ENCODE measurements at regions not wholly inside any gene's neighbourhood (a gene's known extent, or its start where the extent isn't known, plus 50 kb on each side); places are given as distances from the start of the nearest gene placed in this dataset.

- no peak for DNase-seq (ENCODE audit: low read depth in 1 of 2, low spot score in 1 of 2)
Observed at GRCh38 chr7:155178096-155178495, 108.0 kb downstream of the HTR5A start.

GRCh38 chr7:155181768-155182167 is 111.6 kb downstream of the HTR5A start:
- DNase-seq (ENCODE audit: low read depth in 1 of 2, low spot score in 1 of 2): no peak

- no peak for DNase-seq (ENCODE audit: low read depth in 1 of 2, low spot score in 1 of 2)
Observed at GRCh38 chr7:155182406-155182970, 112.4 kb downstream of the HTR5A start.

GRCh38 chr7:155183655-155184054 is 113.5 kb downstream of the HTR5A start:
- DNase-seq (ENCODE audit: low read depth in 1 of 2, low spot score in 1 of 2): no peak

- no peak for DNase-seq (ENCODE audit: low read depth in 1 of 2, low spot score in 1 of 2)
Observed at GRCh38 chr7:155184923-155185322, 112.8 kb upstream of the INSIG1 start.

GRCh38 chr7:155187061-155187785 is 110.5 kb upstream of the INSIG1 start:
- no peak for DNase-seq (ENCODE audit: low read depth in 1 of 2, low spot score in 1 of 2)

- DNase-seq (ENCODE audit: low read depth in 1 of 2, low spot score in 1 of 2): no peak
Observed at GRCh38 chr7:155188357-155188756, 109.3 kb upstream of the INSIG1 start.

GRCh38 chr7:155188821-155189581 is 108.7 kb upstream of the INSIG1 start:
- no peak for DNase-seq (ENCODE audit: low read depth in 1 of 2, low spot score in 1 of 2)

- no peak for DNase-seq (ENCODE audit: low read depth in 1 of 2, low spot score in 1 of 2)
Observed at GRCh38 chr7:155189590-155189989, 108.1 kb upstream of the INSIG1 start.

- peak; percentile 25 to 73 for DNase-seq (ENCODE audit: low read depth in 1 of 2, low spot score in 1 of 2)
Observed at GRCh38 chr7:155190688-155191087, 107.0 kb upstream of the INSIG1 start.

GRCh38 chr7:155191137-155191536 is 106.5 kb upstream of the INSIG1 start:
- no peak for DNase-seq (ENCODE audit: low read depth in 1 of 2, low spot score in 1 of 2)

- no peak for DNase-seq (ENCODE audit: low read depth in 1 of 2, low spot score in 1 of 2)
Observed at GRCh38 chr7:155191901-155192478, 105.7 kb upstream of the INSIG1 start.

- DNase-seq (ENCODE audit: low read depth in 1 of 2, low spot score in 1 of 2): no peak
Observed at GRCh38 chr7:155192961-155193640, 104.6 kb upstream of the INSIG1 start.

- no peak for DNase-seq (ENCODE audit: low read depth in 1 of 2, low spot score in 1 of 2)
Observed at GRCh38 chr7:155193716-155194115, 104.0 kb upstream of the INSIG1 start.

GRCh38 chr7:155194382-155195140 is 103.1 kb upstream of the INSIG1 start:
- no peak for DNase-seq (ENCODE audit: low read depth in 1 of 2, low spot score in 1 of 2)

GRCh38 chr7:155195939-155196523 is 101.6 kb upstream of the INSIG1 start:
- no peak for DNase-seq (ENCODE audit: low read depth in 1 of 2, low spot score in 1 of 2)

GRCh38 chr7:155198196-155198892 is 99.3 kb upstream of the INSIG1 start:
- no peak for DNase-seq (ENCODE audit: low read depth in 1 of 2, low spot score in 1 of 2)

GRCh38 chr7:155198901-155199845 is 98.5 kb upstream of the INSIG1 start:
- DNase-seq (ENCODE audit: low read depth in 1 of 2, low spot score in 1 of 2): no peak
